ENCODE measurements at regions not wholly inside any gene's neighbourhood (a gene's known extent, or its start where the extent isn't known, plus 50 kb on each side); places are given as distances from the start of the nearest gene placed in this dataset.

GRCh38 chr2:128774320-128775216 lies 455.9 kb upstream of the HS6ST1 start:
- DNase-seq (ENCODE audit: low read depth) = no peak
- TF ChIP-seq, protein P1, sequence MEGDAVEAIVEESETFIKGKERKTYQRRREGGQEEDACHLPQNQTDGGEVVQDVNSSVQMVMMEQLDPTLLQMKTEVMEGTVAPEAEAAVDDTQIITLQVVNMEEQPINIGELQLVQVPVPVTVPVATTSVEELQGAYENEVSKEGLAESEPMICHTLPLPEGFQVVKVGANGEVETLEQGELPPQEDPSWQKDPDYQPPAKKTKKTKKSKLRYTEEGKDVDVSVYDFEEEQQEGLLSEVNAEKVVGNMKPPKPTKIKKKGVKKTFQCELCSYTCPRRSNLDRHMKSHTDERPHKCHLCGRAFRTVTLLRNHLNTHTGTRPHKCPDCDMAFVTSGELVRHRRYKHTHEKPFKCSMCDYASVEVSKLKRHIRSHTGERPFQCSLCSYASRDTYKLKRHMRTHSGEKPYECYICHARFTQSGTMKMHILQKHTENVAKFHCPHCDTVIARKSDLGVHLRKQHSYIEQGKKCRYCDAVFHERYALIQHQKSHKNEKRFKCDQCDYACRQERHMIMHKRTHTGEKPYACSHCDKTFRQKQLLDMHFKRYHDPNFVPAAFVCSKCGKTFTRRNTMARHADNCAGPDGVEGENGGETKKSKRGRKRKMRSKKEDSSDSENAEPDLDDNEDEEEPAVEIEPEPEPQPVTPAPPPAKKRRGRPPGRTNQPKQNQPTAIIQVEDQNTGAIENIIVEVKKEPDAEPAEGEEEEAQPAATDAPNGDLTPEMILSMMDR (IDR thresholded peaks at IDR 0.05; ENCODE audit: control insufficient read depth, insufficient read depth, low read depth, low read length, missing control alignments) = no peak
- H3K4me3 ChIP-seq (ENCODE audit: control insufficient read depth, low read depth, low read length) = no peak overlapping the region

DNA sequence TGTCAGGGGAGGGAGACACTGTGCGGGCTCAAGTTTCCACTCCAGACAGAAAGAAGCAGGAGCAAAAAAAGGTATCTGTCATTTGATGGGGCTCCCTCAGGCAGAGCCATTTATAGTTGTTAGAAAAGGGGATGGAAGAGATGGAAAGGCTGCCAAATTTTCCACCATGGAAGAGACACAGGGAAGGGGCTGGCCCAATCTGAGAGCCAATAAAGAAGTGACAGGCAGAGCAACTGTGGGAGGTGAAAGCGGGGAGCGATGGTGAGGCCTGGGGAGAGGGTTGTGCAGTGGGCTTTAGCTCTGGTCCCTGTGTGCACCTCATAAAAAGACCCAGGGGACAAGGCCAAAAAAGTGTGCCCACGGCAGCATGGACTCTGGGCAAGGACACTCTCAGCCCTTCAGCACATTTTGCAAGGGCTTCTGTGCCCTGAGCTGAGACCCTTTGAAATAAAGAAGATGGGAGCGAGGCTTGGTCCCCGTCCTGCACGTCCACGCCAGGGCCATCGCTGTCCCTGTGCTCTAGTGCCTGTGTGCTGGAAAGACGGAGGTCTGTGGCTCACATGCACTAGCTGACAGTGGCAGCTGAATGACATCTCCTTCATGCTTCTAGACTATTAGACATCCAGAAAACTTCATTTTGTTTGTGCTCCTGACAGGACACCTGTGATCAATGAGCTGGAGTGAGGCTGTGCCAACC lies 456.7 kb upstream of the HS6ST1 start:
- no peak overlapping the region for H3K4me3 ChIP-seq (ENCODE audit: control insufficient read depth, low read depth, low read length)
- TF ChIP-seq, protein P1 (IDR thresholded peaks at IDR 0.05; ENCODE audit: control insufficient read depth, insufficient read depth, low read depth, low read length, missing control alignments) = no peak
- DNase-seq (ENCODE audit: low read depth) = no peak

GRCh38 chr2:128775914-128776285 lies 457.2 kb upstream of the HS6ST1 start:
- H3K4me3 ChIP-seq (ENCODE audit: control insufficient read depth, low read depth, low read length) = no peak overlapping the region
- DNase-seq (ENCODE audit: low read depth) = no peak
- TF ChIP-seq, protein P1 (IDR thresholded peaks at IDR 0.05; ENCODE audit: control insufficient read depth, insufficient read depth, low read depth, low read length, missing control alignments) = no peak

- DNase-seq (ENCODE audit: low read depth) = no peak
- TF ChIP-seq, protein P1 (IDR thresholded peaks at IDR 0.05; ENCODE audit: control insufficient read depth, insufficient read depth, low read depth, low read length, missing control alignments) = no peak
- no peak overlapping the region for H3K4me3 ChIP-seq (ENCODE audit: control insufficient read depth, low read depth, low read length)
Observed at GRCh38 chr2:128776461-128777195, 458.0 kb upstream of the HS6ST1 start.

DNA sequence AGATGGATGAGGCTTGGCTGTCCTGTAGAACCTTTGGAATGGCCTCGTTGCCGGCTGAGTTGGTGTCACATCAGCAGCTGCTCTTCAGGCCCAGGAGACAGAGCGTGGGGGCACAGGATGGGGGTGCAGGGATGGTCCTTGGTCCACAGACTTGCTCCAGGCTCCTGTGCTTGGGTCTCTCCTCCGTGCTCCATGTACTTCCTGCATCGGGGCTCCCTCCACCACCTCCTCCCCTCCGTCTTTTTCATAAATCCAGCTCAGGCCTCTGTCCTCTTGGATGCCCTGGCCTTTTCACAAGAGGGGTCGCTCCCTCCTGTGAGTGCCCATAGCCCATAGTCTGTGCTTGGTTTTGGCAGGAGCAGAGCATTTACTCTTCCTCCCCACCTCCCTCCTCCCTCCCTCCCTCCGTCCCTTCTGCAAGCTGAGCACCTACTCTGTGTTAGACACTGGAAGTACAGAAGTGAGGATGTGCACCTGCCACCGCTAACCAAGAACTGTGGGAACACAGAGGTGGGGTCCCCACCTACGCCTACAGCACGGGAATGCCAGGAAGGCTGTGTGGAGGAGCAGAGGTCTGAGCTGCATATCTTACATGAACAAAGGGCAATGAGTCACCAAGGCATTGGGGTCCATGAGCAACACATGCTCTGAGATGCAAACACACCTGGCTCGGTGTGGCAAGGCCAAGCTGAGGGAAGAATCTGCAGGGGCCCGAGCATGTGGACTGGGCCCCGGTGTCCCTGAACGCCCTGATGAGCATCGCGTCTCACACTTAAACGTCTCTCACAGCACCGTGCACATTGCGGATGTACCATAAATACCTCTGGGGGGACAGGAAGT lies 458.7 kb upstream of the HS6ST1 start:
- no peak overlapping the region for H3K4me3 ChIP-seq (ENCODE audit: control insufficient read depth, low read depth, low read length)
- no peak for DNase-seq (ENCODE audit: low read depth)
- TF ChIP-seq, protein P1 (IDR thresholded peaks at IDR 0.05; ENCODE audit: control insufficient read depth, insufficient read depth, low read depth, low read length, missing control alignments) = no peak

DNA sequence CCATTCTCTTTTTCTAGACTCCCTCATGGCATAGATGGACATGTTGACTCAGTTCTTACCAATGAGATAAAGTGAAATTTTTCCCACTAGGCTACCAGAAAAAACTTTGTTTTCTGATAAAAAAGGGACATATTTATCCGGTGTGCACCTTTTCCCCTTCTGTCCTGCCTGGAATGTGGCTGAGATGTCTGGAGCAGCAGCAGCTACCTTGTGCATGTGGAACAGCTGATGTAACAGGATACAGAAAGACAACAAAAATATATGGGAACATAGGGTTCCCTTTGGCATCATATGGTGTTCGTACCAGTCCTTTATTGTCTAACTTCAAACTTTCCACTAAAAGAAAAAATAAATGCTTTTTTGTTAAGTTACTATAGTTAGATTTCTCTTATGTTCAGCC lies 460.2 kb upstream of the HS6ST1 start:
- H3K4me3 ChIP-seq (ENCODE audit: control insufficient read depth, low read depth, low read length) = no peak overlapping the region
- no peak for DNase-seq (ENCODE audit: low read depth)
- TF ChIP-seq, protein P1 (IDR thresholded peaks at IDR 0.05; ENCODE audit: control insufficient read depth, insufficient read depth, low read depth, low read length, missing control alignments) = no peak
